Panc1 (cell line): ENCODE measurements at regions not wholly inside any gene's neighbourhood (a gene's known extent, or its start where the extent isn't known, plus 50 kb on each side); places are given as distances from the start of the nearest gene placed in this dataset.

Source experiments
- ATAC-seq: fragments of 200-7000 bp; cut with Tn5 transposase; 2 replicates; pipeline ENCODE4 v1.9.1; 2020; ENCODE audit warnings: mild to moderate bottlenecking, moderate library complexity
- BruUV-seq: library from RNA; stranded (reverse); fragments of 400-500 nt; replicated peaks from 2 replicates; lab custom pipeline; 2021; lab: Mats Ljungman, UMichigan
- CTCF ChIA-PET: fragments of 300-600 bp; sonication (Branson Sonifier 250); formaldehyde crosslinking; loops from one replicate; lab custom pipeline; 2022; ENCODE audit warnings: antibody characterized with exemption; lab: Charles Lee
- POLR2A ChIA-PET: fragments of 300-600 bp; sonication (Branson Sonifier 250); formaldehyde crosslinking; loops from one replicate; lab custom pipeline; 2022; ENCODE audit warnings: antibody characterized with exemption; lab: Charles Lee
- DNase-seq: peaks from one replicate; pipeline ENCODE4 v3.0.0-alpha.2; 2010; ENCODE audit warnings: low read depth, low spot score
- H3K27ac ChIP-seq: 2 replicates; pipeline ENCODE4 v1.5.1; 2011; ENCODE audit warnings: mild to moderate bottlenecking, low read length, inconsistent platforms
- H3K27me3 ChIP-seq: fragments of 200-500 bp; sonication (Bioruptor generic); 2 replicates; pipeline ENCODE4 v1.6.0; 2014; ENCODE audit warnings: low read length, inconsistent platforms; ENCODE audit not compliant: control insufficient read depth, insufficient read depth
- H3K36me3 ChIP-seq: fragments of 200-500 bp; sonication (Bioruptor generic); 2 replicates; pipeline ENCODE4 v1.5.1; 2014; ENCODE audit warnings: inconsistent platforms, mild to moderate bottlenecking, low read length, moderate library complexity; ENCODE audit not compliant: control insufficient read depth, insufficient read depth
- H3K4me1 ChIP-seq: 2 replicates; pipeline ENCODE4 v1.5.1; 2011; ENCODE audit warnings: inconsistent platforms, mild to moderate bottlenecking, low read length, moderate library complexity; ENCODE audit not compliant: control insufficient read depth, insufficient read depth
- H3K4me3 ChIP-seq, 2 experiments: 2 replicates each; pipeline ENCODE4 v1.5.1; 2011 to 2012; ENCODE audit warnings: low read depth in 2 of 2, low read length in 2 of 2, mild to moderate bottlenecking in 2 of 2, inconsistent platforms in 1 of 2, moderate library complexity in 1 of 2
- H3K9me3 ChIP-seq: fragments of 200-500 bp; sonication (Bioruptor generic); 2 replicates; pipeline ENCODE4 v1.5.1; 2014; ENCODE audit warnings: low read depth, mild to moderate bottlenecking, inconsistent platforms, low read length, moderate library complexity; ENCODE audit not compliant: control insufficient read depth, insufficient read depth
- CTCF ChIP-seq: fragments of 450-650 bp; IDR thresholded peaks from 2 replicates; pipeline ENCODE4 v1.5.1; 2017; ENCODE audit warnings: mild to moderate bottlenecking
- POLR2AphosphoS5 ChIP-seq: IDR thresholded peaks from 2 replicates; pipeline ENCODE4 v1.6.1; 2012; ENCODE audit warnings: mild to moderate bottlenecking, low read depth, low read length, moderate library complexity
- REST ChIP-seq, 2 experiments: IDR thresholded peaks; 2 replicates each; pipeline ENCODE4 v1.6.1; 2011 to 2012; ENCODE audit warnings: low read depth in 2 of 2, control low read depth in 1 of 2, low read length in 1 of 2, mild to moderate bottlenecking in 1 of 2, moderate library complexity in 1 of 2; ENCODE audit not compliant: insufficient read depth in 1 of 2
- SIN3A ChIP-seq: IDR thresholded peaks from 2 replicates; pipeline ENCODE4 v1.6.1; 2012; ENCODE audit warnings: low read depth, mild to moderate bottlenecking, low read length, moderate library complexity, borderline replicate concordance; ENCODE audit not compliant: insufficient read depth
- TCF7L2 ChIP-seq: IDR thresholded peaks from 2 replicates; pipeline ENCODE4 v1.6.1; 2011; ENCODE audit warnings: mild to moderate bottlenecking, low read depth, low read length, inconsistent platforms
- in situ Hi-C: cut with HindIII; loops from 2 replicates; pipeline ENCODE4 v1.10.0; 2016; ENCODE audit warnings: low sequenced_read_pairs, low pct_unique_long_range_greater_than_20kb
- intact Hi-C: fragments of 100-400 bp; cut with micrococcal nuclease; formaldehyde crosslinking; loops from one replicate; pipeline ENCODE4 v1.10.0; 2022; ENCODE audit not compliant: unreplicated experiment

GRCh38 chr10:111446966-111447365, 370.1 kb downstream of the ADRA2A start:
- no peaks in the 10 kb centered on the region for H3K9me3 ChIP-seq
- no peak overlapping the region for H3K27ac ChIP-seq
- no peaks in the 10 kb centered on the region for H3K27me3 ChIP-seq
- ATAC-seq: no peak
- no TSS peak for BruUV-seq
- H3K4me3 ChIP-seq: no peak overlapping the region
- CTCF ChIA-PET: no interaction called here
- POLR2A ChIA-PET: no interaction called here
- no peak for DNase-seq
- in situ Hi-C loops (no loop called here), intact Hi-C loops (no loop called here)
- no peak for TF ChIP-seq CTCF
- no peak for TF ChIP-seq POLR2AphosphoS5
- TF ChIP-seq REST (IDR thresholded peaks at IDR 0.05; ENCODE audit: insufficient read depth in 1 of 2, low read depth in 2 of 2, low read length in 1 of 2): no peak
- TF ChIP-seq TCF7L2: no peak
- no peak for TF ChIP-seq SIN3A
- no peaks in the 10 kb centered on the region for H3K4me1 ChIP-seq
- no peaks in the 10 kb centered on the region for H3K36me3 ChIP-seq

GRCh38 chr10:111452153-111452552, 375.3 kb downstream of the ADRA2A start:
- no peak for DNase-seq
- Histone ChIP-seq H3K4me3 (no peak overlapping the region), H3K27ac (no peak overlapping the region), H3K4me1 (no peaks in the 10 kb centered on the region), H3K36me3 (no peaks in the 10 kb centered on the region), H3K27me3 (no peaks in the 10 kb centered on the region), H3K9me3 (no peaks in the 10 kb centered on the region)
- intact Hi-C loops: no loop called here
- in situ Hi-C loops: no loop called here
- BruUV-seq: no TSS peak
- CTCF ChIA-PET: no interaction called here
- no peak for TF ChIP-seq CTCF
- no peak for TF ChIP-seq POLR2AphosphoS5
- no peak for TF ChIP-seq REST (IDR thresholded peaks at IDR 0.05; ENCODE audit: insufficient read depth in 1 of 2, low read depth in 2 of 2, low read length in 1 of 2)
- TF ChIP-seq TCF7L2: no peak
- TF ChIP-seq SIN3A: no peak
- no peak for ATAC-seq
- POLR2A ChIA-PET: no interaction called here
